ENCODE measurements at regions not wholly inside any gene's neighbourhood (a gene's known extent, or its start where the extent isn't known, plus 50 kb on each side); places are given as distances from the start of the nearest gene placed in this dataset.

- no TSS peak for BruUV-seq (replicated peaks)
These were observed 685.0 kb downstream of the SLCO4C1 start for GRCh38 chr5:101611039-101611438.

More at GRCh38 chr5:101611039-101611438, 685.0 kb downstream of the SLCO4C1 start:
- DNase-seq (ENCODE audit: extremely low read depth in 1 of 4, low spot score in 3 of 4): no peak
- H3K27me3 ChIP-seq (ENCODE audit: control insufficient read depth in 2 of 2, insufficient read depth in 2 of 2, low read length in 2 of 2): no peaks in the 10 kb centered on the region
- no peaks in the 10 kb centered on the region for H3K9me1 ChIP-seq (ENCODE audit: control insufficient read depth, insufficient read depth, low read length)
- H3K4me1 ChIP-seq (replicated peaks in 1 of 2; ENCODE audit: control insufficient read depth in 2 of 2, insufficient read depth in 2 of 2, low read length in 2 of 2): no peaks in the 10 kb centered on the region
- no peaks in the 10 kb centered on the region for H3K79me2 ChIP-seq (ENCODE audit: control insufficient read depth, insufficient read depth, low read length)
- H3K4me2 ChIP-seq (ENCODE audit: insufficient read depth, low read length): no peak overlapping the region
- in situ Hi-C loops (cut with MboI) (no loop called here), intact Hi-C loops (cut with micrococcal nuclease) (no loop called here)
- POLR2A ChIA-PET: no interaction called here
- no peak overlapping the region for H2AFZ ChIP-seq (ENCODE audit: low read depth, low read length)
- CTCF ChIA-PET (ENCODE audit: low intra/inter-chr PET ratio): no interaction called here
- no peaks in the 10 kb centered on the region for H3K9me3 ChIP-seq (replicated peaks; ENCODE audit: control insufficient read depth, insufficient read depth, low read depth, low read length)
- H3K4me3 ChIP-seq: no peak overlapping the region
- no peak for FAIRE-seq
- no peaks in the 10 kb centered on the region for H3K36me3 ChIP-seq (ENCODE audit: control insufficient read depth, insufficient read depth, low read length)
- no peak for ATAC-seq
- H3K27ac ChIP-seq (ENCODE audit: extremely low read depth, low read depth, low read length): no peak overlapping the region
- H3K9ac ChIP-seq (ENCODE audit: insufficient read depth in 1 of 2, low read depth in 2 of 2, low read length in 2 of 2): no peak overlapping the region
- 8% methylated on average over 6 of the region's 6 CpGs for whole genome bisulfite sequencing (ENCODE audit: insufficient coverage, low coverage, missing lambda C conversion rate)
- H4K20me1 ChIP-seq (replicated peaks; ENCODE audit: control insufficient read depth, insufficient read depth, low read length): no peaks in the 10 kb centered on the region
- TF ChIP-seq ZBTB11 (CRISPR knock-in tag; IDR thresholded peaks at IDR 0.05): peak in 2 of 3 experiments; percentile 18 to 67; a peak in 1 of 6 replicates
- TF ChIP-seq, protein P1, sequence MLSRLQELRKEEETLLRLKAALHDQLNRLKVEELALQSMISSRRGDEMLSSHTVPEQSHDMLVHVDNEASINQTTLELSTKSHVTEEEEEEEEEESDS (CRISPR knock-in tag; IDR thresholded peaks at IDR 0.05): no peak

Data from K562 (cell line).